ENCODE measurements at regions not wholly inside any gene's neighbourhood (a gene's known extent, or its start where the extent isn't known, plus 50 kb on each side); places are given as distances from the start of the nearest gene placed in this dataset.
A peak's percentile ranks its signal among the peaks of the same experiment; 100 is the strongest.

DNA sequence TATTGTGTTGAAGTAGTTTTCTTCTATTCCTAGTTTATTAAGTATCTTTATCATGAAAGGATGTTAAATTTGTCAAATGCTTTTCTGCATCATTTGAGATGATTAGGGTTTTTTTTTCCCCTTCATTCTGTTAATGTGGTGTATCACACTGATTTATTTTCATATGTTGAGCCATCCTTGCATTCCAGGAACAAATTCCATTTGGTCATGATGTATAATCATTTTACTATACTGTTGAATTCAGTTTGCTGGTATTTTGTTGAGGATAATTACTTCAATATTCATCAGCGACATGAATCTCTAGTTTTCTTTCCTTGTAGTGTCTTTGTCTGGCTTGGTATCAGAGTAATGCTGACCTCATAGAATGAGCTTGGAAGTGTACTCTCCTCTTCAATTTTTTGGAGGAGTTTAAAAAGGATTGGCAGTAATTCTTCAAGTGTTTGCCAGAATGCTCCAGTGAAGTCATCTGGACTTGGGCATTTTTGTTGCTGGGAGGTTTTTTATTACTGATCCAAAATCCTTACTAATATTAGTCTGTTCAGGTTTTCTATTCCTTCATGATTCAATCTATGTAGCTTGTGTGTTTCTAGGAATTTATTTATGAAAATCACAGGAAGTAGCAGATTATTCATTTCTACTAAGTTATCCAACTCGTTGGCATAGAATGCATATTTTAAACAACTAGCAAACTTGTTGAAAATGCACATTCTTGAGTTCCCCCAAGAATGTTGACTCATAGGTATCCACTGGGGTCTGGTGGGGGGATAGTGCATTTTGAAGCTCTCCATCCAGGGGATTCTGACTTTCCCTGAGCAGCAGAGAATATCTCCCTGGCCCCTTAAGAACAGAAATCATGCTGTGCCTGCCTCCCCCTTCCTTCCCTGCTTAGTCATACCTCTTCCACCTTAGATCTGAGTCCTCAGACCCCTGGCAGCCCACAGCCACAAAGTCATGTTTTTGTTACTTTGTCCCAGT is 187.1 kb downstream of the BMP7 start:
- no peak for DNase-seq (ENCODE audit: low spot score)

DNA sequence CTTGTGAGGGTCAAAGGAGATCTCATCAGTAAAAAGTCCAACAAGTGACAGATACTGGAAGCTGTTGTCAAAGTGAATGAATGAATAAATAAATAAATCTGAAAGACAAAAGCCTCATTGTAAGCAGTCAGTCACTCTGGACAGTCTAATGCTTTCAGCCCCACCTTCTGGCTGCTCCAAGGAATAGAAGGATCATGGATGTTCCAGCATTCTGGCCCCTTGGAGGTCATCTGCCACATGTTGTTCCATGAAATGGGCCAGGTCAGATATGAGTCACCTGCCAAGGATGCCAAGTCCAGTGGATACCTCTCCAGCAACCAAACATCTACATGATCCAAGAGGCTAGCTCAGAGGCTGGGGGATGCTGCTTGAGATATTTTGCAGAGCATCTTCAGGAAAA is 185.6 kb downstream of the BMP7 start:
- DNase-seq (ENCODE audit: low spot score), result no peak

DNA sequence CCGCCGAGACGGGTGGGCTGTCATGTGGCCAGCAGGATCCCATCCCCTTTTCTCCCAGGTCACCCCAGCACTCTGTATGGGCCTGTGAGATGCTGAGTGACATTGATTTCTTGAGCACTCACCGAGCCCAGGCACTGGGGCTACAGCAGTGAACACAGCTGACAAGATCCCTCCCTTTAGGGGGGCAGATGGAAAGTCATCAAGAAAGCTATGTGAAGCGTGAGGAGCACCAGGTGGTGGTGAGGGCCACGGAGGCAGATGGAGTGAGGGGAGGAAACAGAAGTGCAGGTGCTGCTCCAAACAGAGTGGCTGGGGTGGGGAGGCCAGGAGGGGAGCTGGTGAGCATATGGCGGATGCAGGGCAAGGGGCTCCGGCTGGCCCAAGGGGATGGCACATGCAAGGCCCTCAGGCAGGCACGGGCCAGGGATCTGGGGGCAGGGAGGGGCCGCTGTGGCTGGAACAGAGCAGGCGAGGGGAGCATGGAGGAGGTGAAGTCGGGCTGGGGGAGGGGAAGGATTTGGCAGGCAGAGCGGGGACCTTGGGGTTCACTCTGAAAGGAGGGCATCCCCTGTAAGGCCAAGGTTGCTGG is 184.0 kb downstream of the BMP7 start:
- DNase-seq (ENCODE audit: low spot score), result no peak

DNA sequence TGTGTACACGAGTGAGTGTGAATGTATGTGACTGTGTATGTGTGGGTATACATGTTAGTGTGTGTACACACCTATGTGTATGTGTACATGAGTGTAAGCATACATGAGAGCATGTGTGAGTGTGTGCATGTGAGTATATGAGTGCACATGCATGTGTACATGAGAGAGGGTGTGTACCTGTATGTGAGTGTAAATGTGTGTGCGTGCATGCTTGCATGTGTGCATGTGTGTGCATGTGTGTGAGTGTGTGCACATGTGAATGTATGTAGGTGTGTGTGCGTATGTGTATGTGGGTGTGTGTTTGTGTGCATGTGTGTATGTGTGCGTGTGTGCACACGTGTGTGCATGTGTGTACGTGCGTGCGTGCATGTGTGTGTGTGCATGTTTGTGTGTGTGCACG is 183.4 kb downstream of the BMP7 start:
- no peak for DNase-seq (ENCODE audit: low spot score)

DNA sequence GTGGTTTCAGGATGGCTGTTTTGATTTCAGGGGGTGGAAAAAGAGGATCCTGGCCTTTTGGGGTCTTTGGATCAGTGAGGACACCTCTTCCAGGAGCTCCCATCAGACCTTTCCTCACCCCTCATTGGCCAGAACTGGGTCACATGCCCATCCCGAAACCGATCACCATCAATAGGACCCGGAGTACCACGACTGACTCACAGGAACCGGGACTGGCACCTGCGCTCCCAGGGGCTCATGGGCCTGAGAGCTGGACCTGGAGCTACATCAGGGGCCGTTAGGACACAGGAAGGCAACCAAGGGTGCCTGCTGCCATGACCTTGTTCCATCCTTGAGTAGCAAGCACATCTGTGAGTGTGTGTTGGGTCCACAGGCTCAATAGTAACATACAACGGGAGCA is 180.4 kb downstream of the BMP7 start:
- DNase-seq (ENCODE audit: low spot score), result no peak

DNA sequence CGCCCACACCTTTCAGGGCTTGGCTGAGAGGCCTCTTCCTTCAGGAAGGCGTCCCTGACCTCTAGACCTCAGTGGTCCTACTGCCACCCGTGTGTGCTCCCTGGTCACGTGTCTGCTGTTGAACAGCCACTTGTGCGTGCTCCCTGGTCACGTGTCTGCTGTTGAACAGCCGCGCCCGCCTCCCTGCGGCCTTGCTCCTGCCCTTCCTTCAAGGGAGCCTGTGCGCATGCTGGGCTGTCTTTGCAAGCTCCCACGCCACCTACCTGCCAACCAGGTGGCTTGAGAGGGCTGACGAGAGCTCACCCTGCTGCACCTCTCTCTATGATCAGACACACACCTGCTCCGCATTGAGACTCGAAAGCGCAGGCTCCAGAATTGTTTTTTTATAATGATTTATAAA is 179.3 kb downstream of the BMP7 start:
- DNase-seq (ENCODE audit: low spot score), result no peak

DNA sequence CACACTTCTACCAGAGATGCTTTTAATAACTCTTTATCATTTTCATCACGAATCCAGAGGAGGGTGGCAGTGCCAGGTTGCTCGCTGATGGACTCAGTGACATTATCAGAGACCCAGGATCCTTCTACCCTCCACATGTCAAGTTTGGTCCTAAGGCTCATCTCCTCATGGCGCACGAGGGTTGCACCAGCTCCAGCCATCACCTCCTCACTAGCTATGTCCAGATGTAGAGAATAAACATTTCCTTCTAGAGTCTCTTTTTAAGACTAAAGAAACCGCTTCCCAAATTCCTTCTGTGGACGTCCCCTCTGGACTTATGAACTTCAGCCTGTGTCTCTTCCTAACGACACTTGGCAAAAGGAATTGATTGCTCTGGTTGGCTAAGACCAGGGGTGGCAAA is 178.7 kb downstream of the BMP7 start:
- no peak for DNase-seq (ENCODE audit: low spot score)

DNA sequence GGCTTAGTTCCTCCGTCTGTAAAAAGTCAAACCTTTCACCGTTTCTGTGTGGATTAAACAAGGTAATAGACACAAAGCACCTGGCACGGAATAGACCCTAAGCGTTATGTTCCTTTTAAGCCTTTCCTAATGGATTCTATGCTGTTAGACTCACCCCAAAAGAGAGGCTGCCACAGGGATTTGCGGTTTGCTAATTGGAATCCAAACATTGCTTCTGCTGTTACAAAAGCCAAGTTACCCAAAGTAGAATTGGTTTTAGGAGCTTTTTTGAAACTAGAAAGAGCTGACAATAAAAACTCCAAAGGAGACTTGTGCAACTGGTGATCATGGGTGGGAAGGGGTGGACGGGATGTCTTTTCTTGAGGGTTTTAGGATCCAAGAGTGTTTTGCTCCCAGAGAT is 178.0 kb downstream of the BMP7 start:
- DNase-seq (ENCODE audit: low spot score), result no peak

DNA sequence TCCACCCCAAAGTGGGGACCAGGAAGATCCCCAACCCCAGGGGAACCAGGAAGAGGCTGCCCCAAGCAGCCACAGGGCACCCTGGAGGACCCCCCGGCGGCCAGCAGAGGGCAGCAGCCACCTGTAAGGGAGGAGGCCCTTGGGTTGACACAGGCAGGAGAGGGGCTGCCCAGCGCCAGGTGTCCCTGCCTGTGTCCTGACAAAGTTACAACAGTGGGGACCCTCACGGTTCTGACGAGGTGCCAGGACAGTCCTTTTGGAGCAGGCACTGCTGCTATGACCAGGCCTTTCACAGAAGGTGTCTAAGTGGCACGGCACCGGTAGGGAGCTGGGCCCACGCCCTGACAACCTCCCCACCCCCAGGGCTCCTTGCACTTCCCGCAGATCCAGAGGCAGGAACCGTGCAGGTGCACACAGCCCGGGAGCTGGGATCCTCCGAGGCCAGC is 176.7 kb downstream of the BMP7 start:
- DNase-seq (ENCODE audit: low spot score), result peak; percentile 48

DNA sequence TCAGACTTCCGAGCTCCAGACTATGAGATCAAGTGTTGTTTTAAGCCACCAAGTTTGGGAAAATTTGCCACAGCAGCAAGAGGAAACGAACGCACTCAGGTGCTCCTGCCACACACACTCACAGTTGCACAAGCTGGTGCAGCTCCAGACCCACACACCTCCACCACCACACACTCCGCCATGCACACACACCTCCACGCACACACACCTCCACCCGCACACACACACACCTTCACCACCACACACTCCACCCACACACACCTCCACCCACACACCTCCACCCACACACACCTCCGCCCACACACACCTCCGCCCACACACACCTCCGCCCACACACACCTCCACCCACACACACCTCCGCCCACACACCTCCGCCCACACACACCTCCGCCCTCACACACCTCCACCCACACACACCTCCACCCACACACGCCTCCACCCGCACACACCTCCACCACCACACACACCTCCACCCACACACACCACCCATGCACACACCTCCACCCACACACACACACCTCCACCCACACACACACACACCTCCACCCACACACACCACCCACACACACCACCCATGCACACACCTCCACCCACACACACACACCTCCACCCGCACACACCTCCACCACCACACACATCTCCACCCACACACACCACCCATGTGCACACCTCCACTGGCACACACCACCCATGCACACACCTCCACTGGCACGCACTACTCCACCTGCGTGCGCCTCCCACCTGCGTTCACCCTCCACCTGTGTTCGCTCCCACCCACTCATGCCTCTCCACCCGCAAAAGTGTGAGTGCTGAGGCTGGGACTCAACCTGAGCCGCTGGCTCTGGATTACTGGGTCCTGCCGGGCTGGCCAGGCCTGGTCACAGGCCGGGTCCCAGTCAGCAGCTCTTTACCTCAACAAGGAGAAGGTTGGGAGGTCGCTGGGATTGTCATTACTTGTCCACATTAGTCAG is 175.6 kb downstream of the BMP7 start:
- no peak for DNase-seq (ENCODE audit: low spot score)

DNA sequence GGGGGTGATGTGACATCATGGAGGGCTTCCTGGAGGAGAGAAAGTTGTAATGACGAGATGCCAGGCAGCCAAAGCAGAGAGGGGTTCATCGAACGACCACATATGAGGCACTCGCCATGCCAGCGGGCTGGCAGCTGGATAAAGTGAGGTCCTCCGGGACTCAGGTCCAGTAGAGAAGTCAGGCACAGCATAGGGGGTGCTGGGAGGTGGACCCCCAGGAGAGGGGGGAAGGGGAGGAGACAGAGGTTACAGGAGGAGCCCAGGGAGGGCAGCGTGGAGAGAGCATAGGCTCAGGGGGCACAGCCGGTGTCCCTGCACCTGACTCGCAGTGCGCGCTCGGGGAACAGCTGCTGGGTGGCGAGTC is 174.7 kb downstream of the BMP7 start:
- DNase-seq (ENCODE audit: low spot score), result no peak

DNA sequence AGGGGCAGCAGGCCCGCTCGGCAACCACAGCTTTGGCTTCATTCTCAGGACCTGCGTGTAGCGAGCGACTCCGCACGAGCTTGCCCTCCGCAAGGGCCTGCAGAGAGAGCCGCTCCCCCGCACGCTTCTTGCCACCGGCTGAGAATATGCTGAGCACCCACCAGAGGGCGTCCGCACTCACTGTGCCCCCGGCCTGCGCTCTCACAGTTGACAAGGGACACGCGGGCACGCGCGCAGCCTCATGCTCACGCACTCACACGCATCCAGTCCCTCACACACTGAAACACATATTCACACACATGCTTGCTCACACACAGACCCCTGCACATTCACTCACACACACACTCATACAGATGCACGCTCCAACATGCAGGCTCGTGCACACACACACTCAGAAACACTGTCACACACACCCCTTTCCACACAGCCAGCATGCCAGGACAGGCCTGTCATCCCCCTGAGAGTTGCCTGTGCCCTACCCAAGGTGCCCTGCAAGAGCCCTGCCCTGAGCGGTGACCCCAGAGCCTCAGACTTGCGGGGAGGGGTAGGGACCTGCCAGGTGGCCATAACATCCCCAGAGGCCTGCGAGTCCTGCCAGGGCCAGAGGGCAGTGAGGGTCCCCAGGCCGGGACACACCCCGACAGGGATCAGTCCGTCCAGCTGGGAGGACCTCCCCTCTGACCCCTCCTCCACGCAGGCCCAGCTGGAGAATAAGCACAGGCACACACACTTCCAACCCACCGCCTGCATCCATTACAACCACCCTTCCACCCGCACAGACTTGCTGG is 174.1 kb downstream of the BMP7 start:
- DNase-seq (ENCODE audit: low spot score), result peak; percentile 35

DNA sequence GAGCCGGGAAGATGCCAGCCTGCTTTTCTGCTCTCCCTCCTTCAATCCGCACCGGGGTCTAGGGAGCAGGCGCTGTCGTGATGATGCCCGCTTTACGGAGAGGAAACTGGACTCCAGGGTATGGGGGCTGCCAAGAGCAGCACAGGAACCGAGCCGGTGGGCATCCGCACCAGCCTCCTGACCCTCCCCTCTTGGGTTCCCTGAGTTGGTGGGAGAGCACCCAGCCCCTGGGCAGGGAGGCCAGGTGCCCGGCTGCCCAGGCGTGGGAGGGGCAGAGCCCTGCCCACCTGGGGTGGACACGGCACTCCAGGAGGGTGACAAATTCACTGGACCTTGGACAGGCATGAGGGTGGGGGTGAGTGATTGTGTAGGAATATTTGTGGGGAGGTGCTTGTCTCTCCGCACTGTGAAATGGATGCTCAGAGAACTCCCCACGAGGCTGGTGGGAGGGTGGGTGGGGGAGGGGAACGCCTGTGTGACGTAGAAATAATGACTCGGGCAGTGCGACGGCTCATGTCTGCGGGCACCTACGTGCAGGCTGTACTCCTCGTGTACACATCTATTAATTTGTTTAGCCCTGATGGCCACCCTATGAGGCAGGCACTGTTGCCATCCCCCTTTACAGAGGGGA is 173.4 kb downstream of the BMP7 start:
- no peak for DNase-seq (ENCODE audit: low spot score)

DNA sequence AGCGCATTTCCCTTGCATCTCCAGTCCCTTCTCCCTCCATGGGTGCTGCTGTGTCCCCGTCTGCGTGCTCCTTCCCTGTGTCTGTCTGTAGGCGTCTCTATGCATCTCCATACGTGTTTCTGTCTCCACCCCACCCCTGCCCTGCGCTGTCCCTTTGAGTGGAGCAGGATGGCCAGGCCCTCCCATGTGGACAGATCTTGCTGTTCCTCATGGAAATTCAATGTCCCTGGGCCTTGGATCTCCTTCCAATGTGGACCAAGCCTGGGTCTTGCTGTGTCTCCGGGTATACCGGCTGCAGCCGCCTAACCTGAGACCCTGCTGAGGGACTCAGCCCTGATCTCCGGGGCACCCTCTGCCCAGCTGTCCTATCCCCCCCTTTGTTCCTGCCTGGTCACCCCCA is 172.7 kb downstream of the BMP7 start:
- no peak for DNase-seq (ENCODE audit: low spot score)

DNA sequence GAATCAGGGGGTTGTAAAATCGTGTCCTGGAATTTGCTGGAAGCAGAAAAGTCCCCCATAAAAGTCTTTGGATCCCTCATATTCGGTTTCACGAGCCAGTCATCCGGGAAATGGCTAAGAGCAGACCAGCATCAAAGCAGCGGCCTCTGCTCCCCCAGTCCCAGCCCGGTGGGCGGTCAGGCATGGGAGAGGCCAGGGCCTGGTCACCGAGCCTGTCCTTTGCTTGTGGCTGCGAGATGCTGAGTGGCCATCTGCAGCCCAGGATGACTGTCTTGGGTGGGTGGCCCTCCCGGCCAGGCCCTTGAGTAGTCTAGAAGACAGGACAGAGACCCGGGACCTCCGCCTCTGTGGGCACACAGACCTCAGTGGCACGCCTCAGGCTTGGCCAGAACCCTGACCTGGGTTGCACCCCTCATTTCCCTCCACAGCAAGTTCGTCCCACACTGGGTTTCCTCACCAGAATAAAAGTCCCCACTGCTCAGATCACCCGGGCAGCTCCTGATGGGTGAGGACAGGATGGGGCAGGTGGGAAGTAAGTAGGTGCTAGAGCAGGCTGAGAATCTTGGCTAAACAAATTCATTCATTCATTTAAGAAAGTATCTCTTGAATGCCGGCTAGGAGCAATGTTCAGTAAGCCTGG is 172.1 kb downstream of the BMP7 start:
- no peak for DNase-seq (ENCODE audit: low spot score)

DNA sequence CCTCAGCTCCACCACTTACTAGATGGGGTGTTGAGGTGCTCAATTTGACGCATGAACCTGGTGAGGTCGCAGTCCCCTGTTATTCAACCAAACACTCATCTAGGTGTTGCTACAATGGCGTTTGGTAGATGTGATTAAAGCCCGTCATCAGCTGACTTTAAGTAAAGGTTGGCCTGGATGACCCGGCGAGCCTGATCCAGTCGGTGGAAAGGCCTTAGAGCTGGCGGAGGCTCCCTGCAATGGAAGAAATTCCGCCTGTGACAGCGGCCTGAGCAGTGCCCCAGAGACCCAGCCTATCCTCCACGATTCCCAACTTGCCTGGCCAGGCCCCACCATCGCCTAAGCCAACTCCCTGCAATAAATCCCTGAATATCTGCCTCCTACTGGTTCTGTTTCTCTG is 171.4 kb downstream of the BMP7 start:
- no peak for DNase-seq (ENCODE audit: low spot score)

DNA sequence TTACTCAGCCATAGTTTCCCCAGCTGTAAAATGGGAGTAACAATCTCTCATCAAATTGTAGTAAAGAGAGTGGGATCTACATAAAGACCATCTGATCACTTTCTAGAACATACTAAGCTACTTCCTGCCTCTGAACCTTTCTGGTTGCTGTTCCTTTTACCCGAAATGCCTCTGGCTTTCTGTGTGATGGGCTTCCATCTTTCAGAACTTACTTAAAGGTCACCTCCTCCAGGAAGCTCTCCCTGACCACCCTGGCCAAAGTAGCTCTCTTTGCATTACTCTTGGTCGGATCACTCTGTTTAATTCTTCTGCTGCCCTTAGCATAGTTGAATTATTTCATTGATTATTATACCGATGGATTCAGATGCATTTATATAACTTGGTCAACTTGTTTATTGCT is 171.0 kb downstream of the BMP7 start:
- no peak for DNase-seq (ENCODE audit: low spot score)

DNA sequence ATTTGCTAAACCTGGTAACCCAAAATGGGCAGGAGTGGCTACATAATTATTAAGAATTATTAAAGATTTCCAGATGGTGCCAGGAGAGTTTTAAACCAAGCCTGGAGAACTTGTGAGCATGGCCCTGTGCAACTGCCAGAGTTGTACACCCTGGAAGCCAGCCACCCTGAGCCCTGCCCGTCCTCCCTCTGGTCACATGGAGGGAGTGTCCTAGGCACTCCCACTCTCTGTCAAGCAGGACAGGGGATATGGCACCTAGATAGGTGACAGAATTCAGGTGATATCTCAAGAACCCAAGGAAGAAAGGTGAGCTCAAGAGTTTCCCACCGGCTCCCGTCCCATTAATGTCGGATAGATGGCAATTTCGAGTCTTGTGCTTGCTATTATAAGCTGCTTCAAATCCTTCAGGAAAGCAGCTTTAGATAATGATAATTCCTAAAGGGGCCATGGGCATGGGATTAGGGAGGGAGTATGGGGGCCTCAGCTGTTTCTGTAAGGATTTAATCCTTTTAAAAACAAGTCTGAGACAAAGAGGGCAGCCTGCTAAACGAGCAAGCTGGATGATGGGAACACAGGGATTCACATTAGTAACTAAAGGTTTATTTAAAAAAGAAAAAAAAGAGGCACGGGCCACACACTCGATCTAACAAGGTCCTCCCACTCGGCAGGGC is 169.1 kb downstream of the BMP7 start:
- DNase-seq (ENCODE audit: low spot score), result no peak

DNA sequence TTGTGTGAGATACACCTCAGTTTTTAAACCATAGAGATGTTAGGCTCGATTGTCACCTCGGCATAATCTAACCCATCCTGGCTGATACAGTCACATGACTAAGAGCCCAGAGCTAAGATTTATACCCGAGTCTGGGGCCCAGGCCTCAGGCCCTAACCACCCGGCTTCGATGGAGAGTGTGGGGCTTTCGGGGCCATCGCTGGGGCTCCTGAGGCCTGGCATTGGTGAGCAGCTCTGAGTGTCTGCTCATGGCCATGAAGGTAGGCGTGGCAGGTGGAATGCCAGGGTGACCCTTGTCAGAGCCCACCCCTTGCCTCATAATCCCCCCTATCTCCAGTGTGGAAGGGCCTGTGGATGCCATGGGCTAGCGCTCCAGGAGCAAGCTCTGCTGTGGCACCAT is 164.3 kb downstream of the BMP7 start:
- DNase-seq (ENCODE audit: low spot score), result no peak

DNA sequence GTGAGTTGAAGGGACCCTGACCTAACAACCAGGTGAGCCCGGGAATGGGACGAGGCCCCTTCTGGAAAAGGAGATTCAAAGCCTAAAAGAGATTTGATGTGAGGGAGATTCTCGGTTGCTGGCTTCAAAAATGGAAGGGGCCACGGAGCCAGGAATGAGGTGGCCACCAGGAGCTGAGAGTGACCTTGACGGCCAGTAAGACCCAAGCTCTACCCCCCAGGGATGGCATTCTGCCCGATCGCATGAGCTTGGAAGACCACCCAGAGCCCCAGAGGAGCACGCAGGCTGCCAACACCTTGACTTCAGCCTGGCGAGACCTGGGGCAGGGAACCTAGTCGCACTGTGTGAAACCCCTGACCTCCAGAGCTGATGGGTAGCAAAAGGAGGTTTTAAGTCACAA is 163.9 kb downstream of the BMP7 start:
- no peak for DNase-seq (ENCODE audit: low spot score)

Measured in mucosa of gallbladder (tissue), 1 donor.